Breast epithelium (tissue), 4 donors: ENCODE measurements at regions not wholly inside any gene's neighbourhood (a gene's known extent, or its start where the extent isn't known, plus 50 kb on each side); places are given as distances from the start of the nearest gene placed in this dataset.
"Not testable (repeated sequence)": the region's sequence is repeated elsewhere in the genome, so short reads cannot be mapped to it uniquely, and the experiment has no call there.

ENCODE experiments used
- DNase-seq, 2 donors: peaks; one replicate each; pipeline ENCODE4 v3.0.0-alpha.2; 2019; ENCODE audit warnings: low spot score in 2 of 2
- H3K27ac ChIP-seq, 2 donors: fragments of 200-600 bp; sonication (generic) in 1 of 2; one replicate each; pipeline ENCODE4 v1.5.1; 2016 to 2019; ENCODE audit warnings: mild to moderate bottlenecking in 1 of 2
- H3K27me3 ChIP-seq, 2 donors: fragments of 200-600 bp; sonication (generic) in 1 of 2; one replicate each; pipeline versions ENCODE4 v1.5.1 to v1.6.0; 2017 to 2019; ENCODE audit warnings: control low read depth in 1 of 2, mild to moderate bottlenecking in 1 of 2
- H3K36me3 ChIP-seq: fragments of 200-600 bp; one replicate; pipeline ENCODE4 v1.5.1; 2019
- H3K4me1 ChIP-seq, 2 donors: fragments of 200-600 bp; sonication (generic); one replicate each; pipeline ENCODE4 v1.5.1; 2016 to 2019; ENCODE audit warnings: control low read depth in 1 of 2
- H3K4me3 ChIP-seq, 3 donors: fragments of 200-600 bp; sonication (generic); 1 replicate in 2 of 3; 2 replicates in 1 of 3; pipeline ENCODE4 v1.5.1; 2016 to 2019; ENCODE audit warnings: mild to moderate bottlenecking in 3 of 3, moderate library complexity in 2 of 3
- H3K9me3 ChIP-seq, 2 donors: fragments of 200-600 bp; sonication (generic) in 1 of 2; one replicate each; pipeline ENCODE4 v1.5.1; 2016 to 2019; ENCODE audit warnings: control low read depth in 1 of 2
- POLR2A ChIP-seq: fragments of 450-650 bp; IDR thresholded peaks from one replicate; pipeline ENCODE4 v1.6.1; 2016; ENCODE audit warnings: antibody characterized with exemption, mild to moderate bottlenecking, moderate library complexity
- POLR2AphosphoS5 ChIP-seq, 3 donors: sonication (generic); formaldehyde crosslinking; IDR thresholded peaks; one replicate each; pipeline ENCODE4 v1.6.1; 2017; ENCODE audit warnings: antibody characterized with exemption in 3 of 3
- intact Hi-C: fragments of 100-400 bp; cut with DNase I; formaldehyde crosslinking; loops from one replicate; pipeline ENCODE4 v1.15.1; 2023; ENCODE audit warnings: low total_unique reads
- TF ChIP-seq, protein P1 (sequence below), 3 donors: fragments of 450-650 bp; IDR thresholded peaks; one replicate each; pipeline ENCODE4 v1.5.1; 2016 to 2017; ENCODE audit warnings: antibody characterized with exemption in 3 of 3, mild to moderate bottlenecking in 3 of 3, moderate library complexity in 3 of 3

DNA sequence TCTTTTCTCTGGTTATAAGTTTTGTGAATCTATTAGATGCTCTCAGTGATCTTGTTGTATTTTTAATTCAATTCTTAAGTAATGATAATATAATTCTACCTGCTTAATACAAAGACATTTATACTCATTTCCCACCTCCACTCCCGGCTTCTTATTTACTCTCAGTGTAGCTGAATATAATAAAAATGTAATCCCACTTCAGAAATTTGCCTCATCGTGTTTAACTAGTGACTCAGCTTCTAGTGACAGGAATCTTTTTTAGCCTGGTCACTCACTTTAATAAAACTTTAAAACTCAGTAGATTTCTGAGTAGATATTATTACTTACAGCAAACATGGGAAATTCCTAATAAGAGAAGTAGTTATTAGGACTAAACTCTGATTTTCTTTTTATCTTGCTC is 1506.2 kb upstream of the LRRTM3 start:
- Histone ChIP-seq H3K36me3 (no peaks in the 10 kb centered on the region), H3K9me3 (no peaks in the 10 kb centered on the region), H3K4me3 (no peak overlapping the region), H3K4me1 (no peaks in the 10 kb centered on the region), H3K27me3 (no peaks in the 10 kb centered on the region), H3K27ac (no peak overlapping the region)
- DNase-seq = no peak
- TF ChIP-seq POLR2A = no peak
- TF ChIP-seq, protein P1, sequence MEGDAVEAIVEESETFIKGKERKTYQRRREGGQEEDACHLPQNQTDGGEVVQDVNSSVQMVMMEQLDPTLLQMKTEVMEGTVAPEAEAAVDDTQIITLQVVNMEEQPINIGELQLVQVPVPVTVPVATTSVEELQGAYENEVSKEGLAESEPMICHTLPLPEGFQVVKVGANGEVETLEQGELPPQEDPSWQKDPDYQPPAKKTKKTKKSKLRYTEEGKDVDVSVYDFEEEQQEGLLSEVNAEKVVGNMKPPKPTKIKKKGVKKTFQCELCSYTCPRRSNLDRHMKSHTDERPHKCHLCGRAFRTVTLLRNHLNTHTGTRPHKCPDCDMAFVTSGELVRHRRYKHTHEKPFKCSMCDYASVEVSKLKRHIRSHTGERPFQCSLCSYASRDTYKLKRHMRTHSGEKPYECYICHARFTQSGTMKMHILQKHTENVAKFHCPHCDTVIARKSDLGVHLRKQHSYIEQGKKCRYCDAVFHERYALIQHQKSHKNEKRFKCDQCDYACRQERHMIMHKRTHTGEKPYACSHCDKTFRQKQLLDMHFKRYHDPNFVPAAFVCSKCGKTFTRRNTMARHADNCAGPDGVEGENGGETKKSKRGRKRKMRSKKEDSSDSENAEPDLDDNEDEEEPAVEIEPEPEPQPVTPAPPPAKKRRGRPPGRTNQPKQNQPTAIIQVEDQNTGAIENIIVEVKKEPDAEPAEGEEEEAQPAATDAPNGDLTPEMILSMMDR (IDR thresholded peaks at IDR 0.05) = no peak
- TF ChIP-seq POLR2AphosphoS5 (IDR thresholded peaks at IDR 0.05) = no peak
- intact Hi-C loops = no loop called here

DNA sequence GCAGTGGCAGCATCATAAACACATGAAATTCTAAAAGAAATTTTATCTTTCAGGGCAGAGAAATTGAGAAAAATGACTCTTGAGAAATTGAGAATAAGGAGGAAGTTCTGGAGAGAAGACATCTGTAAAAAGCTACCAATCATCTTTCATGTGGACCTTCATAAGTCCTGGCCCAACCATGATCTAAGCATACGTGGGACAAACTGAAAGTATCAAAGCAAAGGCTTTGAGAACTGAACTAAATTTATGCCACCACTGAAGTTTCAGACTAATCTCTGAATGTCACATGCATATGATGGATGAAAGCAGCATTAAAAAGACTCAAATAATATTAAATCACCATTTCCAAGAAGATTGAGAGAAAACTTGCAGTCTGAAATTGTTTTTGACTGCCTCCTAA is 1502.8 kb upstream of the LRRTM3 start:
- H3K4me3 ChIP-seq = no peak overlapping the region
- DNase-seq = no peak
- no peak for TF ChIP-seq POLR2AphosphoS5 (IDR thresholded peaks at IDR 0.05)
- no peak for TF ChIP-seq POLR2A
- TF ChIP-seq, protein P1 (IDR thresholded peaks at IDR 0.05) = no peak
- H3K36me3 ChIP-seq = no peaks in the 10 kb centered on the region
- no peaks in the 10 kb centered on the region for H3K9me3 ChIP-seq
- H3K27ac ChIP-seq = no peak overlapping the region
- no peaks in the 10 kb centered on the region for H3K4me1 ChIP-seq
- no peaks in the 10 kb centered on the region for H3K27me3 ChIP-seq
- intact Hi-C loops = no loop called here

DNA sequence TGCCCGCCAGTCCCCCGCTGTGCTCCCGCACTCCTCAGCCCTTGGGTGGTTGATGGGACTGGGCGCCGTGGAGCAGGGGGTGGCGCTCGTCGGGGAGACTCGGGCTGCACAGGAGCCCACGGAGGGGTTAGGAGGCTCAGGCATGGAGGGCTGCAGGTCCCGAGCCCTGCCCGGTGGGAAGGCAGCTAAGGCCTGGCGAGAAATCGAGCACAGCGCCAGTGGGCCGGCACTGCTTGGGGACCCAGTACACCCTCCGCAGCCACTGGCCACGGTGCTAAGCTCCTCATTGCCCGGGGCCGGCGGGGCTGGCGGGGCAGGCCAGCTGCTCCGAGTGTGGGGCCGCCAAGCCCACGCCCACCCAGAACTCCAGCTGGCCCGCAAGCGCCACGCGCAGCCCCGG is 1496.5 kb upstream of the LRRTM3 start:
- H3K9me3 ChIP-seq, H3K36me3 ChIP-seq, intact Hi-C loops, H3K4me3 ChIP-seq, H3K27ac ChIP-seq, H3K27me3 ChIP-seq, DNase-seq, H3K4me1 ChIP-seq: not testable (repeated sequence)

DNA sequence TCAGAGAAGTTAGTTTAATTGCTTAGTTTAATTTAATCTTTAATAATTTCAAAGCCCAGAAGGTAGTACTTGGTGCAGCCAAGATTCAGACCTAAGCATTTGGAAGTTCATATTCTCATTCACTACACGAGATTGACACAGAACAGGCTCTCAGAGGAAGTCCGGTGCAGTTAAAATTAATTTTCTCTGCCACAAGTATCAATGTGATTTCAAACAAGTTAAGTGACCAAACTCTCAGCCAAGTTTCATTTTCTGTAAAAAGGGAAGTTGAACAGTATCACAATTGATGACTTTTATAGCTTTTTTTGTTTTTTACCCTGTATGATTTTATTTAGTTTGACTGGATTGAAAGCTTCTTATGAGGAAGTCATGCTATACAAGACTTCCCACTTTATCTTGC is 1494.9 kb upstream of the LRRTM3 start:
- Histone ChIP-seq H3K27ac (no peak overlapping the region), H3K4me1 (no peaks in the 10 kb centered on the region), H3K27me3 (no peaks in the 10 kb centered on the region), H3K9me3 (no peaks in the 10 kb centered on the region), H3K36me3 (no peaks in the 10 kb centered on the region), H3K4me3 (no peak overlapping the region)
- TF ChIP-seq, protein P1 (IDR thresholded peaks at IDR 0.05) = no peak
- TF ChIP-seq POLR2A (no peak), POLR2AphosphoS5 (IDR thresholded peaks at IDR 0.05) (no peak)
- intact Hi-C loops = no loop called here
- DNase-seq = no peak

DNA sequence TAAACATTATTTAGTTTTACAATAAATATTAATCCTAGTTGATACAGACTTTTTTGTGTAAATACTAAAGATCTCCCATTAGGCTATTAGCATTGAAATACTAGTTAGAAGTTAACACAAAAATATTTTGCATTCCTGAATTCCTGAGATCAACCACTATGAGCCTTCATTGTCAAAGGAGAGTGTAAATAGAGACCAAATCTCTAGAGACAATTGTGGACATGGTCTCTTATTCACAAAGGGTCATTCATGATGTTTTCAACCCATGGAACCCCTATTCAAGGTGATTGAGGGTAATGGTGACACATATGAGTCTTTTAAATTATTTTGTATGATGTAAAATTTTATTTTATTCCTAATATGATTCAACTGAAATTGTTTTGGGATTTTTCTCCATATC is 1454.8 kb upstream of the LRRTM3 start:
- Histone ChIP-seq H3K27ac (no peak overlapping the region), H3K4me1 (no peaks in the 10 kb centered on the region), H3K9me3 (no peaks in the 10 kb centered on the region), H3K27me3 (no peaks in the 10 kb centered on the region), H3K36me3 (no peaks in the 10 kb centered on the region), H3K4me3 (no peak overlapping the region)
- no peak for DNase-seq
- intact Hi-C loops = no loop called here
- TF ChIP-seq, protein P1 (IDR thresholded peaks at IDR 0.05) = no peak
- TF ChIP-seq POLR2A = no peak
- TF ChIP-seq POLR2AphosphoS5 (IDR thresholded peaks at IDR 0.05) = no peak

DNA sequence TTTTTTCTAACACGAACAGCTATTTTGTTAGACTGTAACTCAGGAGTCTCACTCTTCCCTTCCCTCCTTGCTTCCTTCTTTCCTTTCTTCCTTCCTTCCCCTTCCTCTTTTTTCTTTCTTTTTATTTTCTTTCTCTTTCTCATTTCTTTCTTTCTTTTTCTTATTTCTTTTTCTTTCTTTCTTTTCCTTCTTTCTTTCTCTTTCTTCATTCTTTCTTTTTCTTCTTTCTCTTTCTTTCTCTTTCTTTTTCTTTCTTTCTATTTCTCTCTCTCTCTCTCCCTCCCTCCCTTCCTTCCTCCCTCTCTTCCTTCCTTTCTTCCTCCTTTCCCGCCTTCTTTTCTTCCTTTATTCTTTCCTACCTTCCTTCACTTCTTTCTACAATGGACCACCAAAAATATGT is 1443.0 kb upstream of the LRRTM3 start:
- Histone ChIP-seq H3K9me3 (no peaks in the 10 kb centered on the region), H3K4me3 (no peak overlapping the region), H3K36me3 (no peaks in the 10 kb centered on the region), H3K27me3 (no peaks in the 10 kb centered on the region), H3K27ac (no peak overlapping the region), H3K4me1 (no peaks in the 10 kb centered on the region)
- no peak for DNase-seq
- intact Hi-C loops = no loop called here
- TF ChIP-seq POLR2AphosphoS5 (IDR thresholded peaks at IDR 0.05) (no peak), POLR2A (no peak)
- TF ChIP-seq, protein P1 (IDR thresholded peaks at IDR 0.05) = no peak
